ENCODE measurements at regions not wholly inside any gene's neighbourhood (a gene's known extent, or its start where the extent isn't known, plus 50 kb on each side); places are given as distances from the start of the nearest gene placed in this dataset.

GRCh38 chr2:13115643-13116042 is 398.9 kb downstream of the TRIB2 start:
- Histone ChIP-seq H3K9me3 (replicated peaks; ENCODE audit: control insufficient read depth, insufficient read depth, low read depth, low read length) (no peaks in the 10 kb centered on the region), H3K79me2 (ENCODE audit: control insufficient read depth, insufficient read depth, low read length) (no peaks in the 10 kb centered on the region), H3K27me3 (ENCODE audit: control insufficient read depth in 2 of 2, insufficient read depth in 2 of 2, low read length in 2 of 2) (no peaks in the 10 kb centered on the region), H3K4me1 (replicated peaks in 1 of 2; ENCODE audit: control insufficient read depth in 2 of 2, insufficient read depth in 2 of 2, low read length in 2 of 2) (no peaks in the 10 kb centered on the region), H3K36me3 (ENCODE audit: control insufficient read depth, insufficient read depth, low read length) (no peaks in the 10 kb centered on the region), H3K4me3 (no peak overlapping the region), H4K20me1 (replicated peaks; ENCODE audit: control insufficient read depth, insufficient read depth, low read length) (no peaks in the 10 kb centered on the region), H3K9me1 (ENCODE audit: control insufficient read depth, insufficient read depth, low read length) (no peaks in the 10 kb centered on the region), H3K27ac (ENCODE audit: extremely low read depth, low read depth, low read length) (no peak overlapping the region), H3K9ac (ENCODE audit: insufficient read depth in 1 of 2, low read depth in 2 of 2, low read length in 2 of 2) (no peak overlapping the region), H2AFZ (ENCODE audit: low read depth, low read length) (no peak overlapping the region), H3K4me2 (ENCODE audit: insufficient read depth, low read length) (no peak overlapping the region)
- intact Hi-C loops (cut with micrococcal nuclease) (no loop called here), in situ Hi-C loops (cut with MboI) (no loop called here)
- POLR2A ChIA-PET = no interaction called here
- WGBS (ENCODE audit: insufficient coverage, low coverage, missing lambda C conversion rate) = 0% methylated on average over 1 of the region's 1 CpG
- no peak for DNase-seq (ENCODE audit: extremely low read depth in 1 of 4, low spot score in 3 of 4)
- ATAC-seq = no peak
- BruUV-seq (replicated peaks) = no TSS peak
- no peak for FAIRE-seq
- CTCF ChIA-PET (ENCODE audit: low intra/inter-chr PET ratio) = no interaction called here
- no peak for TF ChIP-seq ARHGAP35 (IDR thresholded peaks at IDR 0.05; ENCODE audit: partially characterized antibody)
- no peak for TF ChIP-seq RFX5 (IDR thresholded peaks at IDR 0.05; ENCODE audit: low read depth, low read length)
- no peak for TF ChIP-seq NBN (IDR thresholded peaks at IDR 0.05; ENCODE audit: low read depth)
- TF ChIP-seq GMEB1 (CRISPR knock-in tag; IDR thresholded peaks at IDR 0.05) = no peak
- no peak for TF ChIP-seq RFX1 (IDR thresholded peaks at IDR 0.05)
- TF ChIP-seq PCBP1 (IDR thresholded peaks at IDR 0.05; ENCODE audit: low read depth, low read length, poor library complexity, severe bottlenecking) = no peak
- TF ChIP-seq KLF10 (CRISPR knock-in tag; IDR thresholded peaks at IDR 0.05) = no peak
- TF ChIP-seq ZNF253 (CRISPR knock-in tag; conservative IDR thresholded peaks at IDR 0.05) = no peak
- no peak for TF ChIP-seq BRCA1 (IDR thresholded peaks at IDR 0.05)
- no peak for TF ChIP-seq BRCA1 (CRISPR knock-in tag; IDR thresholded peaks at IDR 0.05)
- no peak for TF ChIP-seq ZNF146 (CRISPR knock-in tag; IDR thresholded peaks at IDR 0.05; ENCODE audit: unreplicated experiment)
- TF ChIP-seq TRIM24 (IDR thresholded peaks at IDR 0.05) = no peak
- TF ChIP-seq HEY1 (CRISPR knock-in tag; IDR thresholded peaks at IDR 0.05; ENCODE audit: borderline replicate concordance) = no peak
- TF ChIP-seq HNRNPH1 (optimal IDR thresholded peaks at IDR 0.05; ENCODE audit: low read depth, low read length) = no peak
- TF ChIP-seq PHF8 (IDR thresholded peaks at IDR 0.05; ENCODE audit: borderline replicate concordance, low read length) = no peak
- no peak for TF ChIP-seq ZNF311 (CRISPR knock-in tag; IDR thresholded peaks at IDR 0.05)
